GM12873 (cell line): ENCODE measurements at regions not wholly inside any gene's neighbourhood (a gene's known extent, or its start where the extent isn't known, plus 50 kb on each side); places are given as distances from the start of the nearest gene placed in this dataset.

ENCODE experiments used
- CTCF ChIP-seq: IDR thresholded peaks from 2 replicates; pipeline ENCODE4 v1.5.1; 2012; ENCODE audit warnings: low read depth, mild to moderate bottlenecking, moderate library complexity, low read length, control low read depth; ENCODE audit not compliant: insufficient read depth; ENCODE audit errors: missing control alignments

- TF ChIP-seq CTCF, result no peak
Measured at GRCh38 chr6:40330301-40330721, 256.9 kb downstream of the LRFN2 start.

- no peak for TF ChIP-seq CTCF
Measured at GRCh38 chr6:40328986-40329545, 258.1 kb downstream of the LRFN2 start.

GRCh38 chr6:40328386-40328985 lies 258.7 kb downstream of the LRFN2 start:
- TF ChIP-seq CTCF, result peak; percentile 69

- no peak for TF ChIP-seq CTCF
Measured at GRCh38 chr6:40326714-40327421, 260.3 kb downstream of the LRFN2 start.

- TF ChIP-seq CTCF, result no peak
Measured at GRCh38 chr6:40325791-40326190, 261.4 kb downstream of the LRFN2 start.

- no peak for TF ChIP-seq CTCF
Measured at GRCh38 chr6:40325041-40325440, 262.1 kb downstream of the LRFN2 start.

GRCh38 chr6:40323881-40324634 lies 263.1 kb downstream of the LRFN2 start:
- TF ChIP-seq CTCF, result no peak
